ENCODE measurements at regions not wholly inside any gene's neighbourhood (a gene's known extent, or its start where the extent isn't known, plus 50 kb on each side); places are given as distances from the start of the nearest gene placed in this dataset.

DNA sequence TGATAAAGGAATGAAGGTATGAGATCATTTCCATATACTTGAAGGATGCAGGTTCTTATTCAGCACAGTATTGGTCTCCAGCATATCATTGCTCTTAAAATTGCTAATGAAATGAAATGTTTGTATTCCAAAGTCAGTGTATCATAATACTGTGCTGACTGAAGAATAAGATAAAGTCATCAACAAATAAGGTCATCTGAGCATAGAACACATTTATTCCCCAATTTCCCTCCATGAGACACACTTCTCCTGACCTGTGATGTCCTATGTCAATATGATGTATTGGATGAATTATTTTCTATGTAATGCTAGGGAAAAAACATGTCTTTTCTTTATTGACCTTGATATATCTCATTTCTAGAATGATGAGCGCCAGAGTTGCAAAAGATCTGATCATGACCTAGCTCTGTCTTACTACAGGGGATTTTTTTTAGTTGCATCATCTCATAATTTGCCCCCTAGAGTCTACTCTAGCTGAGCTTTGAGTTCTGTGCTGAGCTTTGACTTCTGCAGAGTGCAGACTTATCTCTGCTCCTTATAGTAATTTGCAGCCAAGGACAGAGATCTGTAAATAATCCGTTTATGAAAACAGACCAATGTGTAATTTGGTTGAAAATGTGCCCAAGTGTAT lies 859.8 kb downstream of the TRIB2 start:
- Histone ChIP-seq H3K14ac (ENCODE audit: insufficient read length) (no peak overlapping the region), H3K4me2 (ENCODE audit: insufficient read depth in 1 of 2, low read depth in 2 of 2, low read length in 2 of 2) (no peak overlapping the region), H4K8ac (ENCODE audit: extremely low read depth, insufficient read depth, low read length) (no peak overlapping the region), H3K9ac (replicated peaks in 1 of 4; ENCODE audit: extremely low read depth in 1 of 4, low read depth in 3 of 4, low read length in 3 of 4) (no peak overlapping the region), H3K36me3 (ENCODE audit: control insufficient read depth in 2 of 4, insufficient read depth in 4 of 4, low read length in 3 of 4) (no peaks in the 10 kb centered on the region), H3K4me3 (ENCODE audit: extremely low read depth in 1 of 4, insufficient read depth in 2 of 4, low read depth in 3 of 4, low read length in 4 of 4) (no peak overlapping the region), H2AK5ac (ENCODE audit: low read depth, low read length) (no peak overlapping the region), H2BK5ac (ENCODE audit: low read depth, low read length) (no peak overlapping the region), H3K27ac (ENCODE audit: low read depth, low read length) (no peak overlapping the region), H2AFZ (ENCODE audit: low read length) (no peak overlapping the region), H4K5ac (ENCODE audit: insufficient read length, low read depth, low read length) (no peak overlapping the region), H4K20me1 (replicated peaks in 1 of 2; ENCODE audit: control insufficient read depth in 1 of 2, insufficient read depth in 2 of 2, low read length in 2 of 2) (no peaks in the 10 kb centered on the region), H3K18ac (ENCODE audit: extremely low read depth, low read length) (no peak overlapping the region), H2BK20ac (ENCODE audit: low read length) (no peak overlapping the region), H3K79me2 (ENCODE audit: control insufficient read depth in 1 of 2, insufficient read depth in 2 of 2, low read length in 2 of 2) (no peaks in the 10 kb centered on the region), H2BK15ac (ENCODE audit: low read length) (no peak overlapping the region), H3K27me3 (replicated peaks in 1 of 4; ENCODE audit: control insufficient read depth in 3 of 4, extremely low read depth in 1 of 4, insufficient read depth in 3 of 4, low read length in 3 of 4) (no peaks in the 10 kb centered on the region), H3K9me3 (ENCODE audit: insufficient read depth in 2 of 2, low read depth in 1 of 2, low read length in 1 of 2) (no peaks in the 10 kb centered on the region; a peak in 1 of 4 replicates), H3K23ac (ENCODE audit: insufficient read length) (no peak overlapping the region), H3K23me2 (ENCODE audit: low read depth, low read length) (no peaks in the 10 kb centered on the region), H3K56ac (replicated peaks; ENCODE audit: insufficient read length, low read depth, low read length) (no peak overlapping the region), H4K91ac (replicated peaks; ENCODE audit: insufficient read length, low read length) (no peak overlapping the region), H3K79me1 (ENCODE audit: low read depth, low read length) (no peaks in the 10 kb centered on the region), H2BK120ac (replicated peaks; ENCODE audit: low read depth, low read length) (no peak overlapping the region), H3K4me1 (replicated peaks in 1 of 4; ENCODE audit: control insufficient read depth in 3 of 4, insufficient read depth in 4 of 4, low read length in 3 of 4) (no peaks in the 10 kb centered on the region), H3K4ac (replicated peaks; ENCODE audit: insufficient read length, low read depth, low read length) (no peak overlapping the region), H2BK12ac (ENCODE audit: low read depth, low read length) (no peak overlapping the region)
- ChIA-PET CTCF (ENCODE audit: partially characterized antibody) (no interaction called here), POLR2A (ENCODE audit: partially characterized antibody) (no interaction called here)
- no peak for DNase-seq (ENCODE audit: low read depth in 1 of 2, low spot score in 2 of 2)
- 97% methylated on average over 2 of the region's 2 CpGs; no CpG with 5 or more reads in 1 of the 2 experiments for WGBS, 2 experiments (ENCODE audit: extremely low coverage in 1 of 2, insufficient coverage in 1 of 2, insufficient read length in 1 of 2, insufficient replicate concordance in 2 of 2, low coverage in 1 of 2, low lambda C conversion rate in 2 of 2, missing lambda C conversion rate in 1 of 2)
- no peak for FAIRE-seq
- TF ChIP-seq NRF1 (IDR thresholded peaks at IDR 0.05; ENCODE audit: low read depth, low read length), result no peak
- TF ChIP-seq, protein P1, sequence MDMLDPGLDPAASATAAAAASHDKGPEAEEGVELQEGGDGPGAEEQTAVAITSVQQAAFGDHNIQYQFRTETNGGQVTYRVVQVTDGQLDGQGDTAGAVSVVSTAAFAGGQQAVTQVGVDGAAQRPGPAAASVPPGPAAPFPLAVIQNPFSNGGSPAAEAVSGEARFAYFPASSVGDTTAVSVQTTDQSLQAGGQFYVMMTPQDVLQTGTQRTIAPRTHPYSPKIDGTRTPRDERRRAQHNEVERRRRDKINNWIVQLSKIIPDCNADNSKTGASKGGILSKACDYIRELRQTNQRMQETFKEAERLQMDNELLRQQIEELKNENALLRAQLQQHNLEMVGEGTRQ (IDR thresholded peaks at IDR 0.05; ENCODE audit: low read length), result no peak
- TF ChIP-seq RXRA (IDR thresholded peaks at IDR 0.05; ENCODE audit: insufficient read depth, low read depth, low read length), result no peak
- TF ChIP-seq, protein P2, sequence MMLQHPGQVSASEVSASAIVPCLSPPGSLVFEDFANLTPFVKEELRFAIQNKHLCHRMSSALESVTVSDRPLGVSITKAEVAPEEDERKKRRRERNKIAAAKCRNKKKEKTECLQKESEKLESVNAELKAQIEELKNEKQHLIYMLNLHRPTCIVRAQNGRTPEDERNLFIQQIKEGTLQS (IDR thresholded peaks at IDR 0.05; ENCODE audit: insufficient read depth, low read depth, low read length), result no peak
- TF ChIP-seq SIX5 (IDR thresholded peaks at IDR 0.05; ENCODE audit: low read depth, low read length), result no peak
- TF ChIP-seq HDAC6 (IDR thresholded peaks at IDR 0.05; ENCODE audit: low read depth, low read length), result no peak
- no peak for TF ChIP-seq CBX5 (IDR thresholded peaks at IDR 0.05; ENCODE audit: low read depth, low read length)
- no peak for TF ChIP-seq JUND (IDR thresholded peaks at IDR 0.05; ENCODE audit: low read length)
- no peak for TF ChIP-seq KDM4A (IDR thresholded peaks at IDR 0.05; ENCODE audit: low read depth, low read length, severe bottlenecking)
- no peak for TF ChIP-seq RBBP5 (IDR thresholded peaks at IDR 0.05; ENCODE audit: borderline replicate concordance, low read depth, low read length)
- TF ChIP-seq YY1 (IDR thresholded peaks at IDR 0.05; ENCODE audit: low read depth, low read length), result no peak
- TF ChIP-seq SIN3A (conservative IDR thresholded peaks at IDR 0.05 in 1 of 2, IDR thresholded peaks at IDR 0.05 in 1 of 2; ENCODE audit: low read depth in 1 of 2, low read length in 2 of 2), result no peak
- no peak for TF ChIP-seq TBP (IDR thresholded peaks at IDR 0.05; ENCODE audit: low read depth, low read length)

All from H1 (cell line).